DOHH2 (cell line): ENCODE measurements at regions not wholly inside any gene's neighbourhood (a gene's known extent, or its start where the extent isn't known, plus 50 kb on each side); places are given as distances from the start of the nearest gene placed in this dataset.

ENCODE experiments used
- H3F3A ChIP-seq: fragments of 200-600 bp; sonication (generic), shearing (Covaris generic); 2 replicates; pipeline ENCODE4 v1.6.0; 2016; ENCODE audit warnings: antibody characterized with exemption, mild to moderate bottlenecking; ENCODE audit not compliant: control insufficient read depth, insufficient read depth
- H3K27ac ChIP-seq: fragments of 200-600 bp; sonication (generic); 2 replicates; pipeline ENCODE4 v1.5.1; 2014; ENCODE audit warnings: low read depth, mild to moderate bottlenecking, low read length, moderate library complexity
- H3K27me3 ChIP-seq: fragments of 200-600 bp; sonication (generic); 2 replicates; pipeline ENCODE4 v1.6.1; 2014; ENCODE audit warnings: mild to moderate bottlenecking, low read length, mixed read lengths; ENCODE audit not compliant: control insufficient read depth
- H3K36me3 ChIP-seq: fragments of 200-600 bp; sonication (generic); 2 replicates; pipeline ENCODE4 v1.6.1; 2014; ENCODE audit warnings: mild to moderate bottlenecking, low read length, moderate library complexity, mixed read lengths; ENCODE audit not compliant: control insufficient read depth
- H3K4me1 ChIP-seq: fragments of 200-600 bp; sonication (generic); 2 replicates; pipeline ENCODE4 v1.6.1; 2014; ENCODE audit warnings: mild to moderate bottlenecking, low read length, mixed read lengths; ENCODE audit not compliant: control insufficient read depth
- H3K4me2 ChIP-seq: fragments of 200-600 bp; sonication (generic); 2 replicates; pipeline ENCODE4 v1.6.0; 2014; ENCODE audit warnings: mild to moderate bottlenecking, low read length, moderate library complexity
- H3K4me3 ChIP-seq: fragments of 200-600 bp; sonication (generic); 2 replicates; pipeline ENCODE4 v1.5.1; 2014; ENCODE audit warnings: mild to moderate bottlenecking, low read length, mixed read lengths
- H3K79me2 ChIP-seq: fragments of 200-600 bp; sonication (generic); 2 replicates; pipeline ENCODE4 v1.6.1; 2014; ENCODE audit warnings: mild to moderate bottlenecking, low read length, mixed read lengths; ENCODE audit not compliant: control insufficient read depth
- H3K9me2 ChIP-seq: fragments of 200-600 bp; sonication (generic); replicated peaks from 2 replicates; pipeline ENCODE4 v1.6.1; 2014; ENCODE audit warnings: mild to moderate bottlenecking, low read length, mixed read lengths; ENCODE audit not compliant: control insufficient read depth
- H3K9me3 ChIP-seq: fragments of 200-600 bp; sonication (generic); 2 replicates; pipeline ENCODE4 v1.6.1; 2014; ENCODE audit warnings: antibody characterized with exemption, low read length, mixed read lengths; ENCODE audit not compliant: control insufficient read depth, insufficient read depth
- H4K20me1 ChIP-seq: fragments of 200-600 bp; sonication (generic); 2 replicates; pipeline ENCODE4 v1.6.0; 2014; ENCODE audit warnings: low read depth, mild to moderate bottlenecking, antibody characterized with exemption, low read length, moderate library complexity; ENCODE audit not compliant: control insufficient read depth, insufficient read depth
- CTCF ChIP-seq: fragments of 200-600 bp; sonication (generic); IDR thresholded peaks from one replicate; pipeline ENCODE4 v1.5.1; 2014; ENCODE audit warnings: antibody characterized with exemption, mild to moderate bottlenecking, low read depth, low read length; ENCODE audit not compliant: poor library complexity, severe bottlenecking
- EZH2phosphoT487 ChIP-seq: fragments of 200-600 bp; sonication (generic); IDR thresholded peaks from 2 replicates; pipeline ENCODE4 v1.6.1; 2017; ENCODE audit warnings: borderline replicate concordance, mild to moderate bottlenecking, antibody characterized with exemption, low read length, moderate library complexity, mixed read lengths

- no peak overlapping the region for H3K4me2 ChIP-seq
- no peak overlapping the region for H3K4me3 ChIP-seq
- H3K79me2 ChIP-seq, result no peaks in the 10 kb centered on the region
- H3K9me3 ChIP-seq, result no peaks in the 10 kb centered on the region
- no peaks in the 10 kb centered on the region for H3K36me3 ChIP-seq
- no peaks in the 10 kb centered on the region for H3K27me3 ChIP-seq
- no peaks in the 10 kb centered on the region for H3K9me2 ChIP-seq
- H4K20me1 ChIP-seq, result no peaks in the 10 kb centered on the region
- no peaks in the 10 kb centered on the region for H3F3A ChIP-seq
- no peaks in the 10 kb centered on the region for H3K4me1 ChIP-seq
- no peak overlapping the region for H3K27ac ChIP-seq
- TF ChIP-seq CTCF, result no peak
- TF ChIP-seq EZH2phosphoT487, result no peak
Observed at GRCh38 chr4:167721617-167722486, 370.5 kb upstream of the ANXA10 start.

GRCh38 chr4:167722487-167722808 lies 369.9 kb upstream of the ANXA10 start:
- H3K4me3 ChIP-seq, result no peak overlapping the region
- no peak overlapping the region for H3K4me2 ChIP-seq
- H3K9me2 ChIP-seq, result no peaks in the 10 kb centered on the region
- H3K36me3 ChIP-seq, result no peaks in the 10 kb centered on the region
- no peaks in the 10 kb centered on the region for H3K9me3 ChIP-seq
- no peaks in the 10 kb centered on the region for H3K27me3 ChIP-seq
- no peaks in the 10 kb centered on the region for H3K79me2 ChIP-seq
- no peak overlapping the region for H3K27ac ChIP-seq
- no peaks in the 10 kb centered on the region for H3K4me1 ChIP-seq
- TF ChIP-seq CTCF (no peak), EZH2phosphoT487 (no peak)
- H4K20me1 ChIP-seq, result no peaks in the 10 kb centered on the region
- no peaks in the 10 kb centered on the region for H3F3A ChIP-seq

GRCh38 chr4:167724941-167725340 lies 367.4 kb upstream of the ANXA10 start:
- Histone ChIP-seq H3K27ac (no peak overlapping the region), H3F3A (no peaks in the 10 kb centered on the region), H3K9me3 (no peaks in the 10 kb centered on the region), H3K4me2 (no peak overlapping the region), H3K4me3 (no peak overlapping the region), H3K4me1 (no peaks in the 10 kb centered on the region), H3K27me3 (no peaks in the 10 kb centered on the region), H4K20me1 (no peaks in the 10 kb centered on the region), H3K79me2 (no peaks in the 10 kb centered on the region), H3K9me2 (no peaks in the 10 kb centered on the region), H3K36me3 (no peaks in the 10 kb centered on the region)
- no peak for TF ChIP-seq EZH2phosphoT487
- TF ChIP-seq CTCF, result no peak
